Nephron progenitor cell (in vitro differentiated cells): ENCODE measurements at regions not wholly inside any gene's neighbourhood (a gene's known extent, or its start where the extent isn't known, plus 50 kb on each side); places are given as distances from the start of the nearest gene placed in this dataset.

ENCODE experiments used
- DNase-seq: peaks from one replicate; pipeline ENCODE4 v3.0.0; 2021
- H3K27ac Mint-ChIP-seq: 2 replicates; pipeline ENCODE4 v1.8.0; 2021; ENCODE audit warnings: mild to moderate bottlenecking, moderate library complexity, mixed read lengths
- H3K27me3 Mint-ChIP-seq: 2 replicates; pipeline ENCODE4 v1.8.0; 2021; ENCODE audit warnings: mild to moderate bottlenecking, low read depth, mixed read lengths; ENCODE audit not compliant: poor library complexity
- H3K36me3 Mint-ChIP-seq: 2 replicates; pipeline ENCODE4 v1.8.0; 2021; ENCODE audit warnings: low read depth, mixed read lengths
- H3K4me1 Mint-ChIP-seq: 2 replicates; pipeline ENCODE4 v1.8.0; 2021; ENCODE audit warnings: mixed read lengths
- H3K4me3 Mint-ChIP-seq: 2 replicates; pipeline ENCODE4 v1.8.0; 2021; ENCODE audit warnings: mild to moderate bottlenecking, moderate library complexity, mixed read lengths
- H3K9me3 Mint-ChIP-seq: 2 replicates; pipeline ENCODE4 v1.8.0; 2021; ENCODE audit warnings: mild to moderate bottlenecking, moderate library complexity, mixed read lengths
- TF ChIP-seq, protein P1 (sequence below): fragments of 200-600 bp; sonication (generic); IDR thresholded peaks from 2 replicates; pipeline ENCODE4 v1.5.0; 2021; ENCODE audit warnings: antibody characterized with exemption

DNA sequence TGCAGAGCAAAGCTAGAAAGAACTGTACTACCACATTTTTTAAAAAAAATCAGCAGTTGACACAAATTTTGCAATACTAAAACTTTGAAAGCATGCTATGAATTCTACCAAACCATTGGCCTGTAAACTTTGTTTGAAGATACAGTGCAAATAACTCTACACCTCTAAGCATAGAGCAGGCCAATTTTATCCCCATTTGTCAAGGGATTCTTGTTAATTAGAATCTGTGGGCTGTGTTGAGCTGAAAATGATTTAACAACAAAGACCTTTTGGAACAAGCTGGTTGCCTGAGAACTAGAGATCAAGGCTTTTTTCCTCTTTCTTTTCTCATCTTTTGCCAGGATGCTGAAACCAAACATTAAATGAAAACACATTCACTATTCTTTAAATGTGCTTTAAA, 886.0 kb upstream of the CDH2 start:
- no peaks in the 10 kb centered on the region for H3K9me3 Mint-ChIP-seq
- H3K4me1 Mint-ChIP-seq = no peaks in the 10 kb centered on the region
- no peaks in the 10 kb centered on the region for H3K27me3 Mint-ChIP-seq
- DNase-seq = no peak
- H3K4me3 Mint-ChIP-seq = no peak overlapping the region
- TF ChIP-seq, protein P1, sequence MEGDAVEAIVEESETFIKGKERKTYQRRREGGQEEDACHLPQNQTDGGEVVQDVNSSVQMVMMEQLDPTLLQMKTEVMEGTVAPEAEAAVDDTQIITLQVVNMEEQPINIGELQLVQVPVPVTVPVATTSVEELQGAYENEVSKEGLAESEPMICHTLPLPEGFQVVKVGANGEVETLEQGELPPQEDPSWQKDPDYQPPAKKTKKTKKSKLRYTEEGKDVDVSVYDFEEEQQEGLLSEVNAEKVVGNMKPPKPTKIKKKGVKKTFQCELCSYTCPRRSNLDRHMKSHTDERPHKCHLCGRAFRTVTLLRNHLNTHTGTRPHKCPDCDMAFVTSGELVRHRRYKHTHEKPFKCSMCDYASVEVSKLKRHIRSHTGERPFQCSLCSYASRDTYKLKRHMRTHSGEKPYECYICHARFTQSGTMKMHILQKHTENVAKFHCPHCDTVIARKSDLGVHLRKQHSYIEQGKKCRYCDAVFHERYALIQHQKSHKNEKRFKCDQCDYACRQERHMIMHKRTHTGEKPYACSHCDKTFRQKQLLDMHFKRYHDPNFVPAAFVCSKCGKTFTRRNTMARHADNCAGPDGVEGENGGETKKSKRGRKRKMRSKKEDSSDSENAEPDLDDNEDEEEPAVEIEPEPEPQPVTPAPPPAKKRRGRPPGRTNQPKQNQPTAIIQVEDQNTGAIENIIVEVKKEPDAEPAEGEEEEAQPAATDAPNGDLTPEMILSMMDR = no peak
- H3K36me3 Mint-ChIP-seq = no peaks in the 10 kb centered on the region
- H3K27ac Mint-ChIP-seq = no peak overlapping the region

DNA sequence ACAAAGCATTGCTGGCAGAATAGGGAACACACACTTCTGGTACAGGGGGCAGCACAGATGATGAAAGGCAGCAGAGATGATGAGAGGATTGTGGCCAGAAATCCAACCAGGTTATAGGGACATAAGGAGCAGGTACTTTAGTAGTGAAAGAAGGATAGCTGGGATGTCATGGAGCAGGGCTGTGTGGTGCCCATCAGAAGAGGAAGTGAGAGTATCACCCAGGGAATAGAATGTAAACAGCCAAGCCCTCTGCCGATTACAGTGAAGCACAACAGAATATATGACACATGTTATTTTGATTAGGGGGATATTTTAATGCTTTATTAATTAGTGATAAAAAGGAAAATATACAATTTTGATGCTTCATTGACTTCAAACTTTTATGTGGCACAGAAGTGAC, 883.4 kb upstream of the CDH2 start:
- Mint-ChIP-seq H3K4me1 (no peaks in the 10 kb centered on the region), H3K27me3 (no peaks in the 10 kb centered on the region), H3K9me3 (no peaks in the 10 kb centered on the region), H3K36me3 (no peaks in the 10 kb centered on the region), H3K4me3 (no peak overlapping the region), H3K27ac (no peak overlapping the region)
- TF ChIP-seq, protein P1 = no peak
- no peak for DNase-seq

DNA sequence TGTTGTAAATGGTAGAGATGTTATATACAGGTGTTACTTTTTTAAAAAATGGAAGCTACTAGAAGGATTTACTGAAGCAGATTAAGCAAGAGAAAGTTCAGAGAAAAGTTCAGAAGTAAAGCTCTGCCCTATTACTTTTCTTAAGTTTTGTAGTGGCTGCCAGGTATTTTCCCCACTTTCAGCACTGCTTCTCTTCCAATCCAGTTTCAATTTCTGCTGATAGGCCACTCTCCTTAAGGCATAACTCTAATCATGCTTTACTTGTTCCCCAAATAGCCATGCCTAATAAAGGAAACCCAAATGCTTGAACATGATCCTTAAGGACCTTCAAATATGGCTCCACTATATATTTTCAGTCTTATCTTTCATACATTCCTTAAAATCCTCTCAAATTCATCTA, 880.8 kb upstream of the CDH2 start:
- H3K27ac Mint-ChIP-seq = no peak overlapping the region
- H3K4me3 Mint-ChIP-seq = no peak overlapping the region
- no peaks in the 10 kb centered on the region for H3K36me3 Mint-ChIP-seq
- no peaks in the 10 kb centered on the region for H3K27me3 Mint-ChIP-seq
- H3K9me3 Mint-ChIP-seq = peaks cover under 1% of the 10 kb centered on the region
- no peak for DNase-seq
- H3K4me1 Mint-ChIP-seq = no peaks in the 10 kb centered on the region
- TF ChIP-seq, protein P1 = no peak

DNA sequence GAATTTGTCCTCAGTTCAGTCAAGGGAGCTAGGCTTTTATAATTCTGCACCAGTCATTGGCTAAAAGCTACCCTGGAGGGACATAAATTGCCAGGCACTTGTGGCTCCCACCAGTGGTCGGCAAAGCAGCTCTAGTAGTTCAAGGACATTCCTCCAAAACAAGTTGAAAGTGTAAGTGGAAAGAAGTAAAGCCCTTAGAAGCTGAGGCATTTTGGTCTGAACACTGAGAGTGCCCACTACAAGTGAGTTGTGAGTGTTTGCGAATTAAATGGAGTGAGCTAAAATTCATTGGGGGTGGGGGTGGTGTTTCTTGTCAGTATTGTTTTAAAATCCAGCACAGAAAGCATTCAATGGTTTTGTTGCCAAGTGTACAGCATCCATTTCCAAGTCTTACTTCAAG, 879.9 kb upstream of the CDH2 start:
- no peaks in the 10 kb centered on the region for H3K36me3 Mint-ChIP-seq
- no peaks in the 10 kb centered on the region for H3K27me3 Mint-ChIP-seq
- H3K4me1 Mint-ChIP-seq = no peaks in the 10 kb centered on the region
- no peak overlapping the region for H3K27ac Mint-ChIP-seq
- H3K9me3 Mint-ChIP-seq = peaks cover 9% of the 10 kb centered on the region
- DNase-seq = no peak
- TF ChIP-seq, protein P1 = no peak
- no peak overlapping the region for H3K4me3 Mint-ChIP-seq

DNA sequence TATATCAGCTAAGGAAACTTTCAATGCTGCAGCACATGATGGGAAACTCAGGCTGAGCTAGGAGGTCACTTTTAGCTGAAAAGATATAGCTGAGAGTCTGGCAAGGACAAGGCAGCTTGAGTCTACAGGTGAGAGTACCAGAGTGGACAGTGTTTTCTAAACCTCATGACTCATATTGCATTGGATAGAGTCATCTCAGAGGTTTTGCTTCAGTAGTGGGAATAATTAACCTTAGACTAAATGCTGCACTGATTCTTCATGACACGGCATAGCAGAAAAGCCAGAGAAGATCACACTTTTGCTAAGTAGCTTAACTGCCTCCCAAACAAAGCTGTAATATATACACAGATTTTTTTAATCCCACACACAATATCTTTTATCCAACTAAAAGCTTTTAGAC, 865.0 kb upstream of the CDH2 start:
- no peak overlapping the region for H3K27ac Mint-ChIP-seq

More for the DNA sequence above, 865.0 kb upstream of the CDH2 start:
- Mint-ChIP-seq H3K9me3 (peaks cover 25% of the 10 kb centered on the region), H3K4me3 (no peak overlapping the region), H3K27me3 (peaks cover 5% of the 10 kb centered on the region), H3K36me3 (no peaks in the 10 kb centered on the region), H3K4me1 (no peaks in the 10 kb centered on the region)
- TF ChIP-seq, protein P1 = no peak
- no peak for DNase-seq
